GM12878 (cell line): ENCODE measurements at regions not wholly inside any gene's neighbourhood (a gene's known extent, or its start where the extent isn't known, plus 50 kb on each side); places are given as distances from the start of the nearest gene placed in this dataset.

Experiments used
- ATAC-seq: fragments of 200-7000 bp; cut with Tn5 transposase; 3 replicates; pipeline ENCODE4 v1.9.1; 2020; ENCODE audit warnings: mild to moderate bottlenecking, moderate library complexity
- BruUV-seq: library from RNA; stranded (reverse); fragments of 400-500 nt; replicated peaks from 2 replicates; lab custom pipeline; 2021; lab: Mats Ljungman, UMichigan
- CTCF ChIA-PET: fragments of 300-600 bp; sonication (Branson Sonifier 250); formaldehyde crosslinking; extraction: SDS; loops from one replicate; lab custom pipeline; 2021; ENCODE audit warnings: inconsistent platforms; lab: Yijun Ruan, JAX
- POLR2A ChIA-PET: fragments of 350-600 bp; formaldehyde crosslinking; extraction: SDS; loops from one replicate; lab custom pipeline; 2021; ENCODE audit warnings: inconsistent platforms; lab: Charles Lee
- RAD21 ChIA-PET: fragments of 300-600 bp; sonication (Branson Sonifier 250); formaldehyde crosslinking; loops from one replicate; lab custom pipeline; 2023; ENCODE audit warnings: antibody characterized with exemption; ENCODE audit not compliant: unreplicated experiment; lab: Charles Lee
- SMC1A ChIA-PET: fragments of 300-600 bp; sonication (Branson Sonifier 250); formaldehyde crosslinking; loops from one replicate; lab custom pipeline; 2023; ENCODE audit not compliant: unreplicated experiment, uncharacterized antibody; lab: Charles Lee
- DNase-seq: peaks from one replicate; pipeline ENCODE4 v3.0.0-alpha.2; 2011; ENCODE audit warnings: low read depth, low spot score
- FAIRE-seq: peaks from 3 replicates; lab custom pipeline; 2011; peaks lifted over from hg19 to GRCh38; lab: Jason Lieb, UNC
- H2AFZ ChIP-seq: 2 replicates; pipeline ENCODE4 v1.6.0; 2011; ENCODE audit warnings: low read depth, low read length, control low read depth; ENCODE audit not compliant: control insufficient read depth
- H3K27ac ChIP-seq: 2 replicates; pipeline ENCODE4 v1.5.1; 2011; ENCODE audit warnings: control low read depth; ENCODE audit not compliant: control insufficient read depth, insufficient read depth
- H3K27me3 ChIP-seq, 2 experiments: replicated peaks in 1 of 2; 2 replicates each; pipeline versions ENCODE4 v1.6.0 to v1.6.1; 2011; ENCODE audit warnings: low read length in 1 of 2; ENCODE audit not compliant: control insufficient read depth in 2 of 2, insufficient read depth in 2 of 2
- H3K36me3 ChIP-seq, 2 experiments: 2 replicates each; pipeline ENCODE4 v1.5.1; 2011; ENCODE audit warnings: low read length in 1 of 2; ENCODE audit not compliant: control insufficient read depth in 2 of 2, insufficient read depth in 2 of 2
- H3K4me1 ChIP-seq: 2 replicates; pipeline ENCODE4 v1.6.1; 2011; ENCODE audit warnings: mild to moderate bottlenecking, low read length, moderate library complexity, mixed read lengths; ENCODE audit not compliant: control insufficient read depth, insufficient read depth
- H3K4me2 ChIP-seq: 2 replicates; pipeline ENCODE4 v1.6.0; 2011; ENCODE audit warnings: control low read depth; ENCODE audit not compliant: control insufficient read depth, insufficient read depth
- H3K4me3 ChIP-seq: fragments of 200-600 bp; sonication (generic); 2 replicates; pipeline ENCODE4 v1.5.1; 2016
- H3K79me2 ChIP-seq: 2 replicates; pipeline ENCODE4 v1.6.0; 2011; ENCODE audit warnings: low read length; ENCODE audit not compliant: control insufficient read depth, insufficient read depth
- H3K9ac ChIP-seq: 2 replicates; pipeline ENCODE4 v1.8.0; 2011; ENCODE audit warnings: low read length, control low read depth, mixed read lengths; ENCODE audit not compliant: control insufficient read depth, insufficient read depth
- H3K9me3 ChIP-seq: replicated peaks from 3 replicates; pipeline ENCODE4 v1.5.1; 2011; ENCODE audit warnings: mild to moderate bottlenecking, low read length; ENCODE audit not compliant: control insufficient read depth, insufficient read depth
- H4K20me1 ChIP-seq: 2 replicates; pipeline ENCODE4 v1.6.0; 2011; ENCODE audit not compliant: control insufficient read depth, insufficient read depth
- PML ChIP-seq: IDR thresholded peaks from 2 replicates; pipeline ENCODE4 v1.6.1; 2012; ENCODE audit warnings: low read length, inconsistent platforms
- RCOR1 ChIP-seq: conservative IDR thresholded peaks from 2 replicates; pipeline ENCODE4 v1.6.1; 2012; ENCODE audit warnings: low read depth, low read length, improper control_type of control experiment
- SIN3A ChIP-seq: IDR thresholded peaks from 2 replicates; pipeline ENCODE4 v1.6.1; 2012; ENCODE audit warnings: low read depth, low read length, improper control_type of control experiment
- ZNF24 ChIP-seq: fragments of 450-650 bp; IDR thresholded peaks from 2 replicates; pipeline ENCODE4 v1.6.1; 2017; ENCODE audit warnings: antibody characterized with exemption, mild to moderate bottlenecking
- ZNF274 ChIP-seq: IDR thresholded peaks from one replicate; pipeline ENCODE4 v1.8.0; 2011; ENCODE audit not compliant: insufficient read length, insufficient read depth
- WGBS: methylation state at CpG from one replicate; pipeline ENCODE4 v1.1.6; 2016; ENCODE audit warnings: low lambda C conversion rate; ENCODE audit not compliant: insufficient replicate concordance, insufficient coverage; ENCODE audit errors: missing lambda C conversion rate; 5-methylcytosine and 5-hydroxymethylcytosine counted together
- in situ Hi-C: fragments of 300-500 bp; cut with MboI; formaldehyde crosslinking; loops from 9 replicates; pipeline ENCODE4 v1.14.3; 2018; ENCODE audit warnings: mixed read lengths
- intact Hi-C: fragments of 100-400 bp; cut with micrococcal nuclease; formaldehyde crosslinking; loops from one replicate; pipeline ENCODE4 v1.14.2; 2022; ENCODE audit not compliant: unreplicated experiment
- TF ChIP-seq, protein P1 (sequence below): IDR thresholded peaks from 2 replicates; pipeline ENCODE4 v1.6.1; 2011; ENCODE audit warnings: low read depth, low read length, improper control_type of control experiment, borderline replicate concordance
- TF ChIP-seq, protein P2 (sequence below): IDR thresholded peaks from 2 replicates; pipeline ENCODE4 v1.6.1; 2011; ENCODE audit warnings: borderline replicate concordance, low read depth, mild to moderate bottlenecking, moderate library complexity, low read length; ENCODE audit not compliant: insufficient read depth, poor library complexity, severe bottlenecking
- TF ChIP-seq, protein P3 (sequence below): IDR thresholded peaks from 2 replicates; pipeline ENCODE4 v1.6.1; 2012; ENCODE audit warnings: mild to moderate bottlenecking, low read depth, low read length

GRCh38 chr6:159418997-159419396 lies 249.8 kb downstream of the FNDC1 start:
- Histone ChIP-seq H3K4me2 (no peak overlapping the region), H2AFZ (no peak overlapping the region), H3K9me3 (no peaks in the 10 kb centered on the region), H3K27me3 (no peaks in the 10 kb centered on the region; a peak in 2 of 4 replicates), H3K9ac (no peak overlapping the region), H4K20me1 (no peaks in the 10 kb centered on the region), H3K27ac (no peak overlapping the region), H3K4me1 (no peaks in the 10 kb centered on the region), H3K79me2 (no peaks in the 10 kb centered on the region), H3K36me3 (no peaks in the 10 kb centered on the region), H3K4me3 (no peak overlapping the region)
- RAD21 ChIA-PET: no interaction called here
- ATAC-seq (no peak), DNase-seq (no peak), FAIRE-seq (no peak)
- POLR2A ChIA-PET: no interaction called here
- BruUV-seq: no TSS peak
- CTCF ChIA-PET: no interaction called here
- TF ChIP-seq ZNF274: no peak
- TF ChIP-seq, protein P1, sequence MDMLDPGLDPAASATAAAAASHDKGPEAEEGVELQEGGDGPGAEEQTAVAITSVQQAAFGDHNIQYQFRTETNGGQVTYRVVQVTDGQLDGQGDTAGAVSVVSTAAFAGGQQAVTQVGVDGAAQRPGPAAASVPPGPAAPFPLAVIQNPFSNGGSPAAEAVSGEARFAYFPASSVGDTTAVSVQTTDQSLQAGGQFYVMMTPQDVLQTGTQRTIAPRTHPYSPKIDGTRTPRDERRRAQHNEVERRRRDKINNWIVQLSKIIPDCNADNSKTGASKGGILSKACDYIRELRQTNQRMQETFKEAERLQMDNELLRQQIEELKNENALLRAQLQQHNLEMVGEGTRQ: no peak
- TF ChIP-seq, protein P2, sequence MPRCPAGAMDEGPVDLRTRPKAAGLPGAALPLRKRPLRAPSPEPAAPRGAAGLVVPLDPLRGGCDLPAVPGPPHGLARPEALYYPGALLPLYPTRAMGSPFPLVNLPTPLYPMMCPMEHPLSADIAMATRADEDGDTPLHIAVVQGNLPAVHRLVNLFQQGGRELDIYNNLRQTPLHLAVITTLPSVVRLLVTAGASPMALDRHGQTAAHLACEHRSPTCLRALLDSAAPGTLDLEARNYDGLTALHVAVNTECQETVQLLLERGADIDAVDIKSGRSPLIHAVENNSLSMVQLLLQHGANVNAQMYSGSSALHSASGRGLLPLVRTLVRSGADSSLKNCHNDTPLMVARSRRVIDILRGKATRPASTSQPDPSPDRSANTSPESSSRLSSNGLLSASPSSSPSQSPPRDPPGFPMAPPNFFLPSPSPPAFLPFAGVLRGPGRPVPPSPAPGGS: no peak
- TF ChIP-seq ZNF24: no peak
- no peak for TF ChIP-seq PML
- no peak for TF ChIP-seq SIN3A
- TF ChIP-seq RCOR1: no peak
- TF ChIP-seq, protein P3, sequence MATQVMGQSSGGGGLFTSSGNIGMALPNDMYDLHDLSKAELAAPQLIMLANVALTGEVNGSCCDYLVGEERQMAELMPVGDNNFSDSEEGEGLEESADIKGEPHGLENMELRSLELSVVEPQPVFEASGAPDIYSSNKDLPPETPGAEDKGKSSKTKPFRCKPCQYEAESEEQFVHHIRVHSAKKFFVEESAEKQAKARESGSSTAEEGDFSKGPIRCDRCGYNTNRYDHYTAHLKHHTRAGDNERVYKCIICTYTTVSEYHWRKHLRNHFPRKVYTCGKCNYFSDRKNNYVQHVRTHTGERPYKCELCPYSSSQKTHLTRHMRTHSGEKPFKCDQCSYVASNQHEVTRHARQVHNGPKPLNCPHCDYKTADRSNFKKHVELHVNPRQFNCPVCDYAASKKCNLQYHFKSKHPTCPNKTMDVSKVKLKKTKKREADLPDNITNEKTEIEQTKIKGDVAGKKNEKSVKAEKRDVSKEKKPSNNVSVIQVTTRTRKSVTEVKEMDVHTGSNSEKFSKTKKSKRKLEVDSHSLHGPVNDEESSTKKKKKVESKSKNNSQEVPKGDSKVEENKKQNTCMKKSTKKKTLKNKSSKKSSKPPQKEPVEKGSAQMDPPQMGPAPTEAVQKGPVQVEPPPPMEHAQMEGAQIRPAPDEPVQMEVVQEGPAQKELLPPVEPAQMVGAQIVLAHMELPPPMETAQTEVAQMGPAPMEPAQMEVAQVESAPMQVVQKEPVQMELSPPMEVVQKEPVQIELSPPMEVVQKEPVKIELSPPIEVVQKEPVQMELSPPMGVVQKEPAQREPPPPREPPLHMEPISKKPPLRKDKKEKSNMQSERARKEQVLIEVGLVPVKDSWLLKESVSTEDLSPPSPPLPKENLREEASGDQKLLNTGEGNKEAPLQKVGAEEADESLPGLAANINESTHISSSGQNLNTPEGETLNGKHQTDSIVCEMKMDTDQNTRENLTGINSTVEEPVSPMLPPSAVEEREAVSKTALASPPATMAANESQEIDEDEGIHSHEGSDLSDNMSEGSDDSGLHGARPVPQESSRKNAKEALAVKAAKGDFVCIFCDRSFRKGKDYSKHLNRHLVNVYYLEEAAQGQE: no peak
- in situ Hi-C loops: no loop called here
- intact Hi-C loops: no loop called here
- SMC1A ChIA-PET: no interaction called here
- WGBS: 15% methylated on average over 2 of the region's 2 CpGs
